K562 (cell line): ENCODE measurements at regions not wholly inside any gene's neighbourhood (a gene's known extent, or its start where the extent isn't known, plus 50 kb on each side); places are given as distances from the start of the nearest gene placed in this dataset.

Source experiments
- ATAC-seq: fragments of 200-7000 bp; cut with Tn5 transposase; 3 replicates; pipeline ENCODE4 v1.9.1; 2020; ENCODE audit warnings: moderate library complexity
- BruUV-seq: library from RNA; stranded (reverse); fragments of 400-500 nt; replicated peaks from 2 replicates; lab custom pipeline; 2021; lab: Mats Ljungman, UMichigan
- CTCF ChIA-PET: fragments of 300-600 bp; formaldehyde crosslinking; extraction: SDS; loops from one replicate; lab custom pipeline; 2021; ENCODE audit warnings: low intra/inter-chr PET ratio; lab: Yijun Ruan, JAX
- POLR2A ChIA-PET: fragments of 300-600, 350-650 bp; sonication (Branson Sonifier 250); formaldehyde crosslinking; extraction: SDS; loops from one replicate; lab custom pipeline; 2021; ENCODE audit warnings: antibody characterized with exemption, inconsistent platforms; lab: Yijun Ruan, JAX
- DNase-seq, 4 experiments: peaks; one replicate each; pipeline versions ENCODE4 v3.0.0 to v3.0.0-alpha.2; 2011 to 2018; ENCODE audit warnings: low spot score in 3 of 4, mixed read lengths in 3 of 4; ENCODE audit errors: extremely low read depth in 1 of 4
- FAIRE-seq: peaks from 2 replicates; lab custom pipeline; 2011; peaks lifted over from hg19 to GRCh38; lab: Jason Lieb, UNC
- H2AFZ ChIP-seq: 2 replicates; pipeline ENCODE4 v1.6.0; 2011; ENCODE audit warnings: low read depth, low read length, control low read depth, inconsistent platforms
- H3K27ac ChIP-seq: fragments of 200-600 bp; 3 replicates; pipeline ENCODE4 v1.8.0; 2011; ENCODE audit warnings: low read depth, mild to moderate bottlenecking, control low read depth, inconsistent platforms, low read length, moderate library complexity, mixed read lengths; ENCODE audit errors: extremely low read depth
- H3K27me3 ChIP-seq, 2 experiments: fragments of 300-600 bp in 1 of 2; 2 replicates in 1 of 2; 3 replicates in 1 of 2; pipeline versions ENCODE4 v1.6.0 to v1.8.0; 2011; ENCODE audit warnings: inconsistent platforms in 2 of 2, low read length in 2 of 2, mild to moderate bottlenecking in 1 of 2, mixed read lengths in 1 of 2, moderate library complexity in 1 of 2; ENCODE audit not compliant: control insufficient read depth in 2 of 2, insufficient read depth in 2 of 2
- H3K36me3 ChIP-seq: fragments of 300-600 bp; 3 replicates; pipeline ENCODE4 v1.8.0; 2011; ENCODE audit warnings: mild to moderate bottlenecking, low read length, inconsistent platforms; ENCODE audit not compliant: control insufficient read depth, insufficient read depth
- H3K4me1 ChIP-seq, 2 experiments: fragments of 200-600 bp in 1 of 2; replicated peaks in 1 of 2; 2 replicates in 1 of 2; 3 replicates in 1 of 2; pipeline versions ENCODE4 v1.5.1 to v1.8.0; 2011; ENCODE audit warnings: inconsistent platforms in 2 of 2, low read length in 2 of 2, mild to moderate bottlenecking in 1 of 2, mixed read lengths in 1 of 2, moderate library complexity in 1 of 2; ENCODE audit not compliant: control insufficient read depth in 2 of 2, insufficient read depth in 2 of 2
- H3K4me2 ChIP-seq: 2 replicates; pipeline ENCODE4 v1.6.1; 2011; ENCODE audit warnings: low read length, control low read depth, inconsistent platforms, mixed read lengths; ENCODE audit not compliant: insufficient read depth
- H3K4me3 ChIP-seq: fragments of 200-600 bp; sonication (generic), shearing (Covaris generic); 2 replicates; pipeline ENCODE4 v1.5.1; 2016; ENCODE audit warnings: control low read depth, inconsistent platforms
- H3K79me2 ChIP-seq: fragments of 200-600 bp; 3 replicates; pipeline ENCODE4 v1.8.0; 2011; ENCODE audit warnings: low read length, inconsistent platforms; ENCODE audit not compliant: control insufficient read depth, insufficient read depth
- H3K9ac ChIP-seq, 2 experiments: 2 replicates each; pipeline versions ENCODE4 v1.6.0 to v1.6.1; 2011; ENCODE audit warnings: low read depth in 2 of 2, low read length in 2 of 2, control low read depth in 1 of 2, inconsistent platforms in 1 of 2, mild to moderate bottlenecking in 1 of 2, mixed read lengths in 1 of 2; ENCODE audit not compliant: insufficient read depth in 1 of 2
- H3K9me1 ChIP-seq: one replicate; pipeline ENCODE4 v1.6.0; 2011; ENCODE audit warnings: inconsistent platforms, mild to moderate bottlenecking, low read length, moderate library complexity; ENCODE audit not compliant: control insufficient read depth, insufficient read depth
- H3K9me3 ChIP-seq: replicated peaks from 2 replicates; pipeline ENCODE4 v1.5.1; 2011; ENCODE audit warnings: low read depth, low read length, inconsistent platforms; ENCODE audit not compliant: control insufficient read depth, insufficient read depth
- H4K20me1 ChIP-seq: replicated peaks from 2 replicates; pipeline ENCODE4 v1.6.1; 2011; ENCODE audit warnings: low read length, inconsistent platforms, mixed read lengths; ENCODE audit not compliant: control insufficient read depth, insufficient read depth
- DLX4 ChIP-seq: fragments of 250-450 bp; sonication (Bioruptor Pico); IDR thresholded peaks from 2 replicates; pipeline ENCODE4 v1.6.1; 2021; ENCODE audit warnings: mild to moderate bottlenecking
- HMG20B ChIP-seq: fragments of 250-450 bp; sonication (Bioruptor Pico); IDR thresholded peaks from 2 replicates; pipeline ENCODE4 v1.5.0; 2021; ENCODE audit warnings: mild to moderate bottlenecking
- MBD2 ChIP-seq: sonication (generic); IDR thresholded peaks from 2 replicates; pipeline ENCODE4 v1.6.1; 2016; ENCODE audit warnings: low read depth, borderline replicate concordance
- MCM3 ChIP-seq: fragments of 450-650 bp; IDR thresholded peaks from 2 replicates; pipeline ENCODE4 v1.6.1; 2016
- MECOM ChIP-seq: fragments of 250-450 bp; sonication (Bioruptor Pico); IDR thresholded peaks from 2 replicates; pipeline ENCODE4 v1.8.0; 2022; ENCODE audit warnings: inconsistent platforms
- NELFE ChIP-seq: IDR thresholded peaks from 2 replicates; pipeline ENCODE4 v1.6.1; 2011; ENCODE audit warnings: mild to moderate bottlenecking; ENCODE audit not compliant: insufficient read depth, insufficient read length
- NFE2L1 ChIP-seq: fragments of 450-650 bp; IDR thresholded peaks from 2 replicates; pipeline ENCODE4 v1.6.1; 2016; ENCODE audit warnings: missing genetic modification characterization, low read depth, mild to moderate bottlenecking, missing compliant biosample characterization, moderate library complexity, borderline replicate concordance
- NR2C2 ChIP-seq, 2 experiments: fragments of 200-800 bp in 1 of 2; sonication (Bioruptor generic) in 1 of 2; sonication (generic) in 1 of 2; formaldehyde crosslinking in 1 of 2; IDR thresholded peaks; 2 replicates each; pipeline versions ENCODE4 v1.6.1 to v1.8.0; 2016 to 2022; ENCODE audit warnings: mild to moderate bottlenecking in 1 of 2, missing compliant biosample characterization in 1 of 2, missing genetic modification characterization in 1 of 2, missing genetic modification reagents in 1 of 2
- ZFP36 ChIP-seq: fragments of 150-350 bp; IDR thresholded peaks from 2 replicates; pipeline ENCODE4 v1.6.1; 2018; ENCODE audit warnings: low read length, low read depth; ENCODE audit not compliant: partially characterized antibody
- ZNF143 ChIP-seq: sonication (generic); formaldehyde crosslinking; IDR thresholded peaks from 2 replicates; pipeline ENCODE4 v1.9.0; 2022; ENCODE audit warnings: mild to moderate bottlenecking, missing genetic modification reagents
- whole genome bisulfite sequencing: fragments of 100-300 bp; shearing (Covaris generic); methylation state at CpG from one replicate; pipeline ENCODE4 v1.1.6; 2016; ENCODE audit warnings: low coverage, mixed read lengths; ENCODE audit not compliant: insufficient coverage; ENCODE audit errors: missing lambda C conversion rate; 5-methylcytosine and 5-hydroxymethylcytosine counted together
- in situ Hi-C: fragments of 300-500 bp; cut with MboI; formaldehyde crosslinking; loops from 4 replicates; pipeline ENCODE4 v1.15.0; 2018; ENCODE audit warnings: inconsistent platforms, mixed read lengths
- intact Hi-C: fragments of 100-400 bp; cut with micrococcal nuclease; formaldehyde crosslinking; loops from 2 replicates; pipeline ENCODE4 v1.14.2; 2022
- TF ChIP-seq, protein P1 (sequence below): IDR thresholded peaks from 3 replicates; pipeline ENCODE4 v1.6.1; 2011; ENCODE audit warnings: borderline replicate concordance, mild to moderate bottlenecking, moderate library complexity; ENCODE audit not compliant: insufficient read length; ENCODE audit errors: extremely low read depth
- TF ChIP-seq, protein P2 (sequence below): fragments of 200-800 bp; sonication (Bioruptor generic); IDR thresholded peaks from 2 replicates; pipeline ENCODE4 v1.6.1; 2016; ENCODE audit warnings: missing genetic modification characterization, missing compliant biosample characterization

- ATAC-seq, result no peak
- Histone ChIP-seq H3K27ac (no peak overlapping the region), H3K4me1 (no peaks in the 10 kb centered on the region), H3K9me3 (no peaks in the 10 kb centered on the region)
- TF ChIP-seq MECOM (no peak), NELFE (no peak), ZNF143 (CRISPR knock-in tag) (no peak), NFE2L1 (tag) (no peak), DLX4 (CRISPR knock-in tag) (no peak), ZFP36 (no peak), NR2C2 (CRISPR knock-in tag; IDR thresholded peaks at IDR 0.05) (no peak), NR2C2 (tag; IDR thresholded peaks at IDR 0.05) (no peak), HMG20B (CRISPR knock-in tag) (no peak), MBD2 (no peak), MCM3 (no peak)
- TF ChIP-seq, protein P1, sequence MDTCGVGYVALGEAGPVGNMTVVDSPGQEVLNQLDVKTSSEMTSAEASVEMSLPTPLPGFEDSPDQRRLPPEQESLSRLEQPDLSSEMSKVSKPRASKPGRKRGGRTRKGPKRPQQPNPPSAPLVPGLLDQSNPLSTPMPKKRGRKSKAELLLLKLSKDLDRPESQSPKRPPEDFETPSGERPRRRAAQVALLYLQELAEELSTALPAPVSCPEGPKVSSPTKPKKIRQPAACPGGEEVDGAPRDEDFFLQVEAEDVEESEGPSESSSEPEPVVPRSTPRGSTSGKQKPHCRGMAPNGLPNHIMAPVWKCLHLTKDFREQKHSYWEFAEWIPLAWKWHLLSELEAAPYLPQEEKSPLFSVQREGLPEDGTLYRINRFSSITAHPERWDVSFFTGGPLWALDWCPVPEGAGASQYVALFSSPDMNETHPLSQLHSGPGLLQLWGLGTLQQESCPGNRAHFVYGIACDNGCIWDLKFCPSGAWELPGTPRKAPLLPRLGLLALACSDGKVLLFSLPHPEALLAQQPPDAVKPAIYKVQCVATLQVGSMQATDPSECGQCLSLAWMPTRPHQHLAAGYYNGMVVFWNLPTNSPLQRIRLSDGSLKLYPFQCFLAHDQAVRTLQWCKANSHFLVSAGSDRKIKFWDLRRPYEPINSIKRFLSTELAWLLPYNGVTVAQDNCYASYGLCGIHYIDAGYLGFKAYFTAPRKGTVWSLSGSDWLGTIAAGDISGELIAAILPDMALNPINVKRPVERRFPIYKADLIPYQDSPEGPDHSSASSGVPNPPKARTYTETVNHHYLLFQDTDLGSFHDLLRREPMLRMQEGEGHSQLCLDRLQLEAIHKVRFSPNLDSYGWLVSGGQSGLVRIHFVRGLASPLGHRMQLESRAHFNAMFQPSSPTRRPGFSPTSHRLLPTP, result no peak
- TF ChIP-seq, protein P2, sequence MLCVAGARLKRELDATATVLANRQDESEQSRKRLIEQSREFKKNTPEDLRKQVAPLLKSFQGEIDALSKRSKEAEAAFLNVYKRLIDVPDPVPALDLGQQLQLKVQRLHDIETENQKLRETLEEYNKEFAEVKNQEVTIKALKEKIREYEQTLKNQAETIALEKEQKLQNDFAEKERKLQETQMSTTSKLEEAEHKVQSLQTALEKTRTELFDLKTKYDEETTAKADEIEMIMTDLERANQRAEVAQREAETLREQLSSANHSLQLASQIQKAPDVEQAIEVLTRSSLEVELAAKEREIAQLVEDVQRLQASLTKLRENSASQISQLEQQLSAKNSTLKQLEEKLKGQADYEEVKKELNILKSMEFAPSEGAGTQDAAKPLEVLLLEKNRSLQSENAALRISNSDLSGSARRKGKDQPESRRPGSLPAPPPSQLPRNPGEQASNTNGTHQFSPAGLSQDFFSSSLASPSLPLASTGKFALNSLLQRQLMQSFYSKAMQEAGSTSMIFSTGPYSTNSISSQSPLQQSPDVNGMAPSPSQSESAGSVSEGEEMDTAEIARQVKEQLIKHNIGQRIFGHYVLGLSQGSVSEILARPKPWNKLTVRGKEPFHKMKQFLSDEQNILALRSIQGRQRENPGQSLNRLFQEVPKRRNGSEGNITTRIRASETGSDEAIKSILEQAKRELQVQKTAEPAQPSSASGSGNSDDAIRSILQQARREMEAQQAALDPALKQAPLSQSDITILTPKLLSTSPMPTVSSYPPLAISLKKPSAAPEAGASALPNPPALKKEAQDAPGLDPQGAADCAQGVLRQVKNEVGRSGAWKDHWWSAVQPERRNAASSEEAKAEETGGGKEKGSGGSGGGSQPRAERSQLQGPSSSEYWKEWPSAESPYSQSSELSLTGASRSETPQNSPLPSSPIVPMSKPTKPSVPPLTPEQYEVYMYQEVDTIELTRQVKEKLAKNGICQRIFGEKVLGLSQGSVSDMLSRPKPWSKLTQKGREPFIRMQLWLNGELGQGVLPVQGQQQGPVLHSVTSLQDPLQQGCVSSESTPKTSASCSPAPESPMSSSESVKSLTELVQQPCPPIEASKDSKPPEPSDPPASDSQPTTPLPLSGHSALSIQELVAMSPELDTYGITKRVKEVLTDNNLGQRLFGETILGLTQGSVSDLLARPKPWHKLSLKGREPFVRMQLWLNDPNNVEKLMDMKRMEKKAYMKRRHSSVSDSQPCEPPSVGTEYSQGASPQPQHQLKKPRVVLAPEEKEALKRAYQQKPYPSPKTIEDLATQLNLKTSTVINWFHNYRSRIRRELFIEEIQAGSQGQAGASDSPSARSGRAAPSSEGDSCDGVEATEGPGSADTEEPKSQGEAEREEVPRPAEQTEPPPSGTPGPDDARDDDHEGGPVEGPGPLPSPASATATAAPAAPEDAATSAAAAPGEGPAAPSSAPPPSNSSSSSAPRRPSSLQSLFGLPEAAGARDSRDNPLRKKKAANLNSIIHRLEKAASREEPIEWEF, result no peak
- TF ChIP-seq, all 486 proteins: peak for 0
- peaks cover 7 to 19% of the 10 kb centered on the region in 2 experiments; a peak in 3 of 5 replicates for H3K27me3 ChIP-seq
- no peak overlapping the region for H3K4me2 ChIP-seq
- H3K79me2 ChIP-seq, result no peaks in the 10 kb centered on the region
- no TSS peak for BruUV-seq
- in situ Hi-C loops (loop anchor here (5.0 kb wide), 1 partner anchor 72 kb away; no protein-coding TSS in a partner anchor), intact Hi-C loops (no loop called here)
- no peaks in the 10 kb centered on the region for H3K9me1 ChIP-seq
- H3K9ac ChIP-seq, result no peak overlapping the region
- DNase-seq (no peak), FAIRE-seq (no peak)
- CTCF ChIA-PET, result interaction anchor here (0.7 kb wide), 1 partner anchor 644 kb away, joined by 4 read pairs; no protein-coding TSS in a partner anchor
- no peak overlapping the region for H2AFZ ChIP-seq
- no peaks in the 10 kb centered on the region; the same call in 1 of the 2 replicates for H4K20me1 ChIP-seq
- H3K4me3 ChIP-seq, result no peak overlapping the region
- 7% methylated on average over 1 of the region's 1 CpG for WGBS
- POLR2A ChIA-PET, result no interaction called here
- no peaks in the 10 kb centered on the region for H3K36me3 ChIP-seq
Observed at GRCh38 chr18:10315522-10315921, 138.9 kb upstream of the APCDD1 start.
